Left renal cortex interstitium (tissue), 4 donors: ENCODE measurements at regions not wholly inside any gene's neighbourhood (a gene's known extent, or its start where the extent isn't known, plus 50 kb on each side); places are given as distances from the start of the nearest gene placed in this dataset.

ENCODE experiments used
- DNase-seq, 4 donors: peaks; one replicate each; pipeline ENCODE4 v3.0.0-alpha.2; 2013; ENCODE audit warnings: low read depth in 4 of 4, low spot score in 2 of 4, missing footprints in 1 of 4

- DNase-seq = no peak
Measured at GRCh38 chr2:516944-517343, 160.3 kb downstream of the TMEM18 start.

- no peak for DNase-seq
Measured at GRCh38 chr2:516131-516530, 161.1 kb downstream of the TMEM18 start.

GRCh38 chr2:515441-516127 lies 161.6 kb downstream of the TMEM18 start:
- DNase-seq = no peak

GRCh38 chr2:513981-514706 lies 163.1 kb downstream of the TMEM18 start:
- no peak for DNase-seq

- DNase-seq = no peak
Measured at GRCh38 chr2:510839-511238, 166.4 kb downstream of the TMEM18 start.

GRCh38 chr2:509888-510287 lies 167.3 kb downstream of the TMEM18 start:
- no peak for DNase-seq

GRCh38 chr2:508121-508520 lies 169.1 kb downstream of the TMEM18 start:
- no peak for DNase-seq

- no peak for DNase-seq
Measured at GRCh38 chr2:506866-507265, 170.3 kb downstream of the TMEM18 start.

- no peak for DNase-seq
Measured at GRCh38 chr2:506451-506850, 170.8 kb downstream of the TMEM18 start.

- DNase-seq = peak in 1 of 4 donors; percentile 16
Measured at GRCh38 chr2:505941-506340, 171.3 kb downstream of the TMEM18 start.

- no peak for DNase-seq
Measured at GRCh38 chr2:503288-503999, 173.8 kb downstream of the TMEM18 start.

GRCh38 chr2:502831-503230 lies 174.4 kb downstream of the TMEM18 start:
- DNase-seq = no peak

- DNase-seq = no peak
Measured at GRCh38 chr2:501667-502066, 175.5 kb downstream of the TMEM18 start.

GRCh38 chr2:501130-501529 lies 176.1 kb downstream of the TMEM18 start:
- no peak for DNase-seq

- no peak for DNase-seq
Measured at GRCh38 chr2:499726-500125, 177.5 kb downstream of the TMEM18 start.

- no peak for DNase-seq
Measured at GRCh38 chr2:498493-499178, 178.6 kb downstream of the TMEM18 start.

GRCh38 chr2:497770-498492 lies 179.3 kb downstream of the TMEM18 start:
- DNase-seq = no peak

- DNase-seq = no peak
Measured at GRCh38 chr2:496729-497128, 180.5 kb downstream of the TMEM18 start.

GRCh38 chr2:495745-496275 lies 181.4 kb downstream of the TMEM18 start:
- DNase-seq = no peak

- no peak for DNase-seq
Measured at GRCh38 chr2:494853-495252, 182.4 kb downstream of the TMEM18 start.
